ENCODE measurements at regions not wholly inside any gene's neighbourhood (a gene's known extent, or its start where the extent isn't known, plus 50 kb on each side); places are given as distances from the start of the nearest gene placed in this dataset.

- TF ChIP-seq CTCF (IDR thresholded peaks at IDR 0.05), result no peak
- TF ChIP-seq CHD2 (IDR thresholded peaks at IDR 0.05; ENCODE audit: low read length, partially characterized antibody), result no peak
- no peak for TF ChIP-seq RCOR1 (IDR thresholded peaks at IDR 0.05; ENCODE audit: low read length)
- no peak for TF ChIP-seq FOXM1 (IDR thresholded peaks at IDR 0.05; ENCODE audit: low read depth)
- TF ChIP-seq ZBTB33 (IDR thresholded peaks at IDR 0.05; ENCODE audit: borderline replicate concordance, low read depth), result no peak
- TF ChIP-seq RAD21 (IDR thresholded peaks at IDR 0.05; ENCODE audit: low read length), result no peak
- TF ChIP-seq MXI1 (IDR thresholded peaks at IDR 0.05; ENCODE audit: low read depth, low read length), result no peak
- TF ChIP-seq RXRA (IDR thresholded peaks at IDR 0.05; ENCODE audit: borderline replicate concordance, low read depth), result no peak
- no peak for TF ChIP-seq MAX (IDR thresholded peaks at IDR 0.05; ENCODE audit: low read depth)
- TF ChIP-seq TAF1 (IDR thresholded peaks at IDR 0.05; ENCODE audit: borderline replicate concordance, low read depth, low read length), result no peak
- TF ChIP-seq EZH2phosphoT487 (IDR thresholded peaks at IDR 0.05; ENCODE audit: borderline replicate concordance, low read depth), result no peak
- TF ChIP-seq YY1 (IDR thresholded peaks at IDR 0.05; ENCODE audit: low read depth), result no peak
These were observed 1029.9 kb downstream of the JRKL start for GRCh38 chr11:97419729-97420128.

Measured in SK-N-SH (cell line).